GM21447 (cell line): ENCODE measurements at regions not wholly inside any gene's neighbourhood (a gene's known extent, or its start where the extent isn't known, plus 50 kb on each side); places are given as distances from the start of the nearest gene placed in this dataset.
"Not testable (repeated sequence)": the region's sequence is repeated elsewhere in the genome, so short reads cannot be mapped to it uniquely, and the experiment has no call there.

Source experiments
- ATAC-seq: cut with Tn5 transposase; IDR thresholded peaks from one replicate; pipeline ENCODE4 v1.9.1; 2021; ENCODE audit not compliant: unreplicated experiment

GRCh38 chr20:47979361-47980095 lies 194.2 kb upstream of the SULF2 start:
- not testable (repeated sequence) for ATAC-seq

GRCh38 chr20:47978428-47979120 lies 193.3 kb upstream of the SULF2 start:
- ATAC-seq = not testable (repeated sequence)

- ATAC-seq = not testable (repeated sequence)
Measured at GRCh38 chr20:47977789-47978252, 192.5 kb upstream of the SULF2 start.

- not testable (repeated sequence) for ATAC-seq
Measured at GRCh38 chr20:47977017-47977788, 191.9 kb upstream of the SULF2 start.

- ATAC-seq = no peak
Measured at GRCh38 chr20:47974234-47974878, 189.1 kb upstream of the SULF2 start.

- ATAC-seq = no peak
Measured at GRCh38 chr20:47973519-47974233, 188.4 kb upstream of the SULF2 start.

- no peak for ATAC-seq
Measured at GRCh38 chr20:47972916-47973309, 187.6 kb upstream of the SULF2 start.

GRCh38 chr20:47972297-47972915 lies 187.1 kb upstream of the SULF2 start:
- ATAC-seq = not testable (repeated sequence)

GRCh38 chr20:47971058-47971791 lies 185.9 kb upstream of the SULF2 start:
- no peak for ATAC-seq

GRCh38 chr20:47970282-47970903 lies 185.1 kb upstream of the SULF2 start:
- ATAC-seq = no peak

- ATAC-seq = no peak
Measured at GRCh38 chr20:47969426-47969825, 184.1 kb upstream of the SULF2 start.

GRCh38 chr20:47968541-47969310 lies 183.4 kb upstream of the SULF2 start:
- ATAC-seq = no peak

- ATAC-seq = no peak
Measured at GRCh38 chr20:47964149-47964548, 178.9 kb upstream of the SULF2 start.

- no peak for ATAC-seq
Measured at GRCh38 chr20:47963022-47963421, 177.7 kb upstream of the SULF2 start.

GRCh38 chr20:47962286-47962963 lies 177.1 kb upstream of the SULF2 start:
- ATAC-seq = no peak

- ATAC-seq = no peak
Measured at GRCh38 chr20:47960769-47961541, 175.7 kb upstream of the SULF2 start.

- ATAC-seq = no peak
Measured at GRCh38 chr20:47960277-47960676, 175.0 kb upstream of the SULF2 start.
